ENCODE measurements at regions not wholly inside any gene's neighbourhood (a gene's known extent, or its start where the extent isn't known, plus 50 kb on each side); places are given as distances from the start of the nearest gene placed in this dataset.

DNA sequence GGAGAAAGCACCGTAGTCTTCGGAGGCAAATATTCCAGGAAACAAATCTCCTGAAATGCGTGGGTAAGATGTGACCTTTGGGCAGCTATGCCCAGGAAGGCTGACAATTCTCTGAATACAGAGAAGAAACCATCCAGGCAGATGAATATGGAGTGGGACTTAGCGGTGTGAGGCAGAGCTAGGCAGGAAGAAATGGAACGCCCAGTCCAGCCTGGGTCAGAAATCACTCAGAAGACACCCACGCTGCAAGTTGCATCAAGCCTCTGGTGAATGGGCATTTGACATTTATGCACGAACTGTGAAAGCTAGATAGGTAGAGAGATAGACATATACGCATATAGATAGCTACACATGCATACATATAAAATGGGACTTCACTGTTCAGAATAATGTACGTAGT lies 498.5 kb downstream of the QKI start:
- DNase-seq (ENCODE audit: low read depth), result no peak

DNA sequence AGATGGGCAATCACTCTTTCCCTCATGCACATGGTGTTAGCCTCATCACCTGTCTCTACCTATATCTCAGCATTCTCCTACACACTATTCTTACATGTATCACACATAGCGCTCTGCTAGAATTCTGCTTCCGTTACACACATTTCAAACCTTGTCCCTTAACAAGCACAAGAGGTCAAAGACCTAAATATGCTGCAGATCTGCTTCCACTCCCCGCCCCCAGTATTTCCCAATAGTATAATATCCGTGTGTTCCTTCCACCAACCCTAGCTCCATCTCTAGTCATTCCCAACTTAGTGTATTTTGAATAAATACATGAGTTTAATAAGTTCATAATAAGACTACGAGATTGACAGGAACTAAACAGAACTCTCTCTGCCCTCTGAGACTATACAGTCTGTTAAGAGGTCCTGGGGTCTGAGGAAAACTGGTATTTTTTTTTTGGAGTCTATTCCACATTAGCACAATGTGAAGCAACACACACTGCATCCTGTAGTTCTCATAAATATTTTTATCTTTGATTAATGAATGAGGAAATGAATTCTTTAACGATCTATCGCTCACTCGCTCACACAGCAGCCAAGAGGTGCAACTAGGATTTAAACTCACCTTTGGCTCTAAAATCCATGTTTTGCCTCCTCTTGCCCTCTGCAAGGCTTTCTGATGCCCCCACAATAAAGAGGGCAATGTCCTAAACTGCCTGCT lies 491.6 kb downstream of the QKI start:
- DNase-seq (ENCODE audit: low read depth), result no peak

DNA sequence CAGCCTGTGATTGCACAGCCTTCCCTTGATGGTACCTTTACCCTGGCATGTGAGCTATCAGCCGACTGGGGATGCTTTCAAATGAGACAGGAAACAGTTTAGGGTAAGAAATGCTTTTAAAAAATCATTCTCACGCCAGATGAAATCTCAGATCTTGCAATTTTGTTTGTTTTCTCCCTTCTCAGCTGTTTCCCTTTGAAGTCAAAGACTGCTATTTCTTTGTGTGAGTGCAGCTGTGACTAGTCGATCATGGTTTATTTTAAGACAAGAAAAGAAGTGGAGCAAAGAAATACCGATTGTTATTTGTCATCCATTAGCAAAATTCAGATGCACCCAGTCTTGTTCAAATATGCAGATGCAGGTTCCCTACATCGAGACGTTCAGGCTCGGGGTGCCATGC lies 489.7 kb downstream of the QKI start:
- no peak for DNase-seq (ENCODE audit: low read depth)

DNA sequence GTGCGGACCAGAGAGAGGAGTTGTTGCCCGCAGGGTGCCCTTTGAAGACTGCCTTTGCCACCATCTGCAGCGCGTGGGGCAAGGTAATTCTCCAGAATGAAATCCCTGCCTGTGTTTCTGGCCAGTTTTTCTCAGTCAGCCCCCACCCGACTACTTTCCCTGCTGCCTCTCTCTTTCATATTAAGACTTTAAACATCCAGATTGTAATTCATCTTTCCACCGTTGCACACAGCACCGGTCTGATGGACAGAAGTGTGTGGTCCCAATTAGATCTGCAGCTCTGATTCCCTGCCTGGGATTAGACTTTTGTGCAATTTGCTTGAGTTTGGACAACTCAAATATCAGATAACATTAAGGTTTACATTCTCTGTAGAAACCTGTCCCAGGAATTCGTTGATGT lies 489.0 kb downstream of the QKI start:
- DNase-seq (ENCODE audit: low read depth), result no peak

DNA sequence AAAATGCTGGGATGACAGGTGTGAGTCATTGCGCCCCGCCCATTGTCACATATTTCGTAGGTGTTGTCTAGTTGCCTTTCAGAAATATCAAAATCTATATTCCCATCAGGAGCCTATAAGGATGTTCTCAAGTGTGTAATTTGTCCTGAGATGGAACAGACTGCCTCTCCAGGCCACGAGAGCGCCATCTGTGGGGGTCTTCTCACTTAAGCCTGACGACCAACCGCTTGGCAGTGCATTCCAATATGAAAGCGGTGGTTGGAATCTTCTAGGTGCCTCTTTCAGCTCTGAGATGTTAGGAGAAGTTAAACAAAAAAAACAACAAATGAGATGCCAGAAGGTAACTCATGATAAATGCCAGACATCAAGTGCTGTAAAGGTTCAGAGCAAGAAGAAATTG lies 488.5 kb downstream of the QKI start:
- no peak for DNase-seq (ENCODE audit: low read depth)

DNA sequence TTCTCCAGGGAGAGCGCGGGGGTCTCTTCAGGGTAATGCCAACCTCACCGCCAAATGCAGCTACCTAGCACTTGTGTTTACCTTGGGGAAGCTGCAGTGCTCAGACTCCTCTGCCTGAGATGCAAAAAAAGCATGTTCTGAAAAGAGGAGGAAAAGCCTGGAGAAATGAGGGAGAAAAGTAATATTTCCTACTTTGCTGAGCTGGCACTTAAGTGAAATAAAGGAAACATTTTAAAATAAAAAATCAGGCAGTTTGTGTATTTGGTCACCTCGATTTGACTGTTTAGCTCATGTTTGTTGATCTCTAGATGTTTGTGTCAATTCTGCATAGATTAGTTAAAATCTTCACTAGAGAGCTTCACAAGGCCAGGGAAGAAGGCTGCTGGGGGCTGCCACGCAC lies 487.2 kb downstream of the QKI start:
- DNase-seq (ENCODE audit: low read depth), result no peak

DNA sequence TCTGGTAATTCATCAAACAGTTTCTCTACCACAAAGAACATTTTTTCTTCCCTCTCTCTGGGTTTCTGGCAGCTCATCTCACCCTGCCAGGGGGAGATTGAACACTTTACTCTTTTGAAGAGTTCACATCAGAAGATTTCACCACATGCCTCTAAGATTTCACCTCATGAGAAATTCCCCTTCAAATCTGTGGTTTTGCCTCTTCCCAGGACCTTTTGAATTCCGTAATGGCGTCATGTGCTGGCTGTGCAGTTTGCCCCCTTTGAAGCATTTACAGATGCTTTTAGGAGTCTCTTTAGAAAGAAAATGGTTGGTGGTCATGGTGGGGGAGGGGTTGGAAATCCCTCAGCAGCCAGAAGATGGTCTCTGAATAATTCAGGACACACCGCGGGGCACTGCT lies 486.1 kb downstream of the QKI start:
- DNase-seq (ENCODE audit: low read depth), result no peak

DNA sequence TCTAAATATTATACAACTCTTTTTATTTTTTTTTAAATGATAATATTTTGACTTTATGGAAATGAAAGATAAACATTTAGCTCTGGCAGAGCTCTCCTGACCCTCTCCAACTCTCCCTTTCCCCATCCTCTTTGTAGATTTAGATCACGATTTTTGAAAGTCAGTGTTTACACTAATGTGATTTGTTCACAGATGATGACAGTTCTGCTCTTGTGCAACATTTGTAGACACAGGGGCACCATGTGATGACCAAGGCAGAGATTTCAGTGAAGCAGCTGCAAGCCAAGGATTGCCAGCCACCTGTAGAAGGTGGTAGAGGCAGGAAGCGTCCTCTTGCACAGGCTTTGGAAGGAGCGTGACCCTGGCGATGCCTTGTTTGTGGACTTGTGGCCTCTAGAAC lies 483.2 kb downstream of the QKI start:
- DNase-seq (ENCODE audit: low read depth), result no peak

DNA sequence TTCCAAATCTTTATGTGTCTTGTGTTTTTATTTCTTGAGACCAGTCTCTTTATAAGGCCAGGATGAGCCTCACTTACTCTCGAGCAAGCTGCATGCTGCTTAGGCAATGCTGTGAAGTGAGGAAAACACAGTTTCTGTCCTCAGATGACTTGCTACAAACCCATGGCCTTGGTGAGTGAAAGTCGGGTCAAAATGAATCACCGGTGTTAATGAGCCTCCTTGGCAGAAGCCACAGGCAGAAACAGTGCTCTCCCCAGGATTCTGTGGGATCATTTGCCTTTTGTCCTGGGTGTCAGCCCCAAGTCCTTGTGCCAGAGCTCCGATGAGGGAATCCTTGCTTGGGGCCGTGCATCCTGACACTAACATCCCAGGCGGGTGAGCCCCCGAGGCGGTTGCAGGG lies 482.5 kb downstream of the QKI start:
- no peak for DNase-seq (ENCODE audit: low read depth)

DNA sequence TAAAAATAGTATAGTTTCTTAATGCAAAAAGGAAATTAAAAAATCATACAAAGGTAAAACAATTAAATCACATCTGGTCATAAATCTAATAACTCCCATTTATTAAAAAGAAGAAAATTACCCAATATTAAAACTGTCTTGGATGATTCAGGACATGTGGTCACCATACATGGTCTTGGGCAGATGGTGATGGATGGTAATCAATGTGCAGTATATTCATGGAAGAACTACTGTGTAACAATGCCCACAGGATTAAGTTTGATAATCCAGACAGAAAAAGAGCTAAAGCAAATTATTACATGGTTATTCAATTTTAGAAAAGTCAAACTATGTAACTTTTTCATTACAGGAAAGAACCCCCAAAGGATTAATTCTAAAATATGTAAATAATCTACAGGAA lies 480.6 kb downstream of the QKI start:
- DNase-seq (ENCODE audit: low read depth), result no peak

DNA sequence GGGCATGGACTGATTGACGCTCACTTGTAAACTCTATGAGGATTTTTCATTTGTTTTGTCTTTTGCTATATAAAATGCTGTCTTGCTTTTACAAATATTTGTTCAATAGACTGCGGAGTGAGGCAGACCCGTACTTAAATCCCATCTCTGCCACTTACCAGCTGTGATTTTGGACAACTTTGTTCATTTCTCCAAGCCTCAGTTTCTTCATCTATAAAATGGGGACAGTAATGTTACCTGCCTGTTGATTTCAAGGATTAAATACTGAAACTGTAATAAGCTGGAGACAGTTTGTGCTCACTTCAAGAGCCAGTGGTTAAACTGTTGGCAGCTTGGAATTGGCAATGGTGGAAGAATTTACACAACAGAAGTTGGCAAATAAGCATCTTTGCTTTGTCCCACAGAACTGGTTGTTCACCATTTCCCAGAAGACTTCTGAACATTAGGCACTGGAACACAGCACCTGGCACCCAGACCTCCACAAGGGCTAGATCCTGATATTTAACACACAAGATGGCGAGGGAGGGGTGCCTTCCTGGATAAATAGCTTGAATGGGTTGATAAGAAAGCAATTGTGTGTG lies 479.2 kb downstream of the QKI start:
- no peak for DNase-seq (ENCODE audit: low read depth)

DNA sequence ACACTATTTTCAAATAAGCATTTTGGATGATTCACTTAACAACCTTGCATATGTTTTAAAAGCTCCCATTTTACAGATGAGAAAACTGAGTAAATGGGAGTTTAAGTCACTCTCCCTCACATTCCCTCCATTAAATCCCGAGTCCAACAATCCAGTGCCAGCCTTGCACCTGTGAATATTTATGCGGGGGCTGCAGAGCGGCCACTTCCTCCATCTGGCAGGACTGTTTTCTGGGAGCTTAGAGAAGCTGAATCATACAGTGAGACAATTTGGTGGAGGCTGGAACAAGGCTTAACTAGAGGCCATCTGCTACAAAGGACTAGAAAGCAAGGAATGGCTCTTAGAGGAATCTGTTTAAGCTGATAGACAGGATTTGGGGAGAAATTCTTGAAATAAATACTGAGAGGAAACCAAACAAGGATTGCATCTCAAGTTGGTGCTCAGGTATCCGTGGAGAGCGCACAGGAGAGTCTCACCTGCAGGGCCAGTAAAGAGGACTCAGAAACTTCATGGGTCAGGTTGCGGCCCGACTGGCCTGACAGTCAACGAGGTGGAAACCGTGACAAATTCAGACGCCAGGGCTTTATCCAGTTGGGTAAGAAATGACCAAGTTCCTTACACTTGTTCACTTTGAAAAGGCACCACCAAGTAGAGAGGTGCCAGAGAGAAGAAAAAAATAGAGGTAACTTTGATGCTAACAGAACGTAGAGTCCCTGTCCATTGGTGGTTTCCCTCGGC lies 478.5 kb downstream of the QKI start:
- DNase-seq (ENCODE audit: low read depth), result no peak

DNA sequence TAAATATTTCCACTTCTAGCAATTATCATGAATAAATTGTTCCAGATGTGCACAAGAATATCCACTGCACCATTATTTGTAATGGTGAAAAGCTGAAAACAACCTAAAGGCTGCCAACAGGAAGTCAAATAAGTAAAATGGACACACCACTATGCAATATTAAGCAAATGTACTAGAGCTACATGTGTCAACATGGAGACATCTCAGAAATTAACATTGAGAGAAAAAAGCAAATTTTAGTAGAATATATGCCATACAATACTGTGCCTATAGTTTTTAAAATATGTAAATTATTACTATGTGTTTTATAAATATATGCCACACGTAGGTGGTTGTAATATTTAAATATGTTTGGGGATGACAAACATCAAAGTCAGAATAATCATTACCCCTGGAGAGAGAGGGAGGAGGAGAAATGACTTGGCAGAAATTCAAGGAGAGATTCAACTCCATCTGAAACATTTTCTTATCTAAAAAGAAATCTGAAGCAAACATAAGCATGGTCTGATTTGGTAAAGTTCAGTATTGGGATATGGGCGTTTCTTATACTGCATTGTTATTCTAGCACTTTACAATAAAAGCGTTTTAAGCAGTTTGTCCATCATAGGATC lies 475.5 kb downstream of the QKI start:
- DNase-seq (ENCODE audit: low read depth), result no peak

DNA sequence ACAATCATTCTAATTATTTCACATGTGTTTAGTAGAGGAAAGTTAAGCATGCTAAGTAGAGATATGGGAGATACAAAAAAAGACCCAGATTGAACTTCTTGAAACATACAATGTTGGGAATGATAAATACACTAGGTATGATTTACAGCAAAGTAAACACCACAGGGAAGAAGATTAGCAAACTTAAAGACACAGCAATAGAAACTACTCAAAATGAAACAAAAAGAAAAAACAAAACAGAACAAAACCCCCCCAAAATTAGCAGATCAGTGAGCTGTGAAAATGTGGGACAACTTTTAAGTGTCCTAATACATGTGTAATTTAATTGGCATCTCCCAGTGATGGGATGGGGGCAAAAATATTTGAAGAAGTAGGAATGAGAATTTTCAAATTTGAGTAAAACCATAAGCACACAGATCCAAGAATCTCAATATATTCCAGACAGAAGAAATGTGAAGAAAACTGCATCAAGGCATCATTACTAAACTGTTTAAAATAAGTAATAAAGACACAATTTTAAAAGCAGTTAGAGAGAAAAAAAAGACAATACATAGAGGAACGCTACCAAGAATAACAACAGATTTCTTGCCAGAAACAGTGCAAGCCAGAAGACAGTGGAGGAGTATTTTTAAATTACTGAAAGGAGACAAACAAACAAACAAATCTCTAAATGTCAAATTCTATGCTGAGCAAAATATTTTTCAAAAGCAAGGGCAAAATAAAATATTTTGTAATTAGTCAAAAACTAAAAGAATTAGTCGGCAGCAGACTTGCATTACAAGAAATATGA lies 473.7 kb downstream of the QKI start:
- DNase-seq (ENCODE audit: low read depth), result no peak

DNA sequence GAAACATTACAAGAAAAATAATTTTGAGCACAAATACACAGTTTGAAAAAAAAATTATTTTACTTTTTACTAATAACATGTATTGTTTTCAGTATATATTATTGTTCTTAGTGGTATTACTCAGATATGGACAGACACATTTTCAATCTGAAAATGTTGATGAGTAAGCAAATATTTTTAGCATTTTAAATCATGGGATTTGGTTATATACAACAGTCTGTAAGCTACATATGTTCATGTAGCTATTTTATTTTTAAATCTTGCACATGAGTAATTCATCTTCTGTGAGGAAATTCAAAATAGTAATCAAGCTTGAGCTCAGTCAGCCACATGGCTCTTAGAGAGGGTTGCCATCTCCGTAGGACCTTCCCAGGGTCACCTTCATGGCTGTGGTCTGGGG lies 471.9 kb downstream of the QKI start:
- DNase-seq (ENCODE audit: low read depth), result no peak

DNA sequence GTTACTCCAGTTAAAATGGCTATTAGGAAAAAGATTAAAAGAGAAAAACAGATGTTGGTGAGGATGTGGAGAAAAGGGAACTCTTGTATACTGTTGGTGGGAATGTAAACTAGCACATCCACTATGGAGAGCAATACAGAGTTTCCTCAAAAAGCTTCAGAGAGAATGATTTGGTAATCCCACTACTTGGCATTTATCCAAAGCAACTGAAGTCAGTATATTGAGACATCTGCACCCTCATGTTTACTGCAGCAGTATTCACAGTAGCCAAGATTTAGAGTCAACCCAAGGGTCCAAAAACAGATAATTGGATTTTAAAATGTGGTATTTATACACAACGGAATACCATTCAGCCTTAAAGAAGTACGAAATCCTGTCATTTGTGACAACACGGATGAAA lies 469.5 kb downstream of the QKI start:
- no peak for DNase-seq (ENCODE audit: low read depth)

DNA sequence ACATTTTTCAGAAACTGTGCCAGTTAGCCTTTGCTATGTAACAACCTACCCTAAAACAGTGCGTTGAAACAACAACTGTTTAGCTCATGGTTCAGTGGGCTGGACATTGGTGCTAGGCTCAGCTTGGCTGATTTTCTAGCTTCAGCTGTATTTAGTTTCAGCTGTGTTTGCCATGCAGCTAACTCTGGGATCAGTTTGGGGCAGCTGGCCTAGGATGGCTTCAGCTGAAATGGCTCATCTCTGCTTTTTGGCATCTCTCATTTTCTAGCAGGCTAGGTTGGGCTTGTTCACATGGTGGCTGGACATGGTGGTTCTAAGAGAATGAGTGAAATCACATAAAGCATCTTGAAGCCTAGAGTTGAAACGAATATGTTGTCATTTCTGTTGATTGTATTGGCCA lies 464.2 kb downstream of the QKI start:
- DNase-seq (ENCODE audit: low read depth), result no peak

DNA sequence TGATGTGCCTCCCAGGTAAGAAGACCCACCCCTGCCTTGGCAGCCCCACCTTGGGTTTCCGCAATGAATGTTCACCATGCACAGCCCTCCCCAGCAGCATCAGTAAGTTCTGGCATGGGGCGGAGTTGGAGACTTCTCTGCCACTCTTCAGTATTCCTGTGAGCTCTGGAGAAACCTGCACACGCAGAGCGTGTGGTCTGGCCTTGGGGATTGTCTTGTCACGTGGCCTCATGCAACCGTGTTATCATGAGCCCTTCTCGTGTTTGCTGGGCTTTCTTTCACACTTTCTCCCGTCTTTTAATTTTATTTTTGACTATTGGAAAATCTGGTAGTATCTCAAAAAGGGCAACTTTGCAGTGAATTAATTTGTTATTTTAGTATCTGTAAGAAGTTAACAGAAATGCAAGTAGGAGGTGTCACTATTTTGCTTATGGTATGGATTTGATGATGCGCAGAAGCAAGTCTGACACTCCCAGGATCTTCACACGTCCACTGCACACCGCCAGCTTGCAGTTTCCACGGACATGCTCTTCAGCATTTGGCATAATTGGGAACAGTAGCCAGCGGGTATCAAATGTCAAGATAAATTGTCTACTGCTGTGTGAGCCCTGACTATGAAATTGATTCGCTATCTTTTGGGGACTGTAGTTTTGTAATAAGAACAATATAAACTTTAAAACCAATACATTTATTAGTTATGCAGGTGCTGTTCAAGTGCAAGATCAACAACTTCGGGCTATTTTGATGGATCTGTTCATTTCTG lies 463.5 kb downstream of the QKI start:
- DNase-seq (ENCODE audit: low read depth), result no peak

DNA sequence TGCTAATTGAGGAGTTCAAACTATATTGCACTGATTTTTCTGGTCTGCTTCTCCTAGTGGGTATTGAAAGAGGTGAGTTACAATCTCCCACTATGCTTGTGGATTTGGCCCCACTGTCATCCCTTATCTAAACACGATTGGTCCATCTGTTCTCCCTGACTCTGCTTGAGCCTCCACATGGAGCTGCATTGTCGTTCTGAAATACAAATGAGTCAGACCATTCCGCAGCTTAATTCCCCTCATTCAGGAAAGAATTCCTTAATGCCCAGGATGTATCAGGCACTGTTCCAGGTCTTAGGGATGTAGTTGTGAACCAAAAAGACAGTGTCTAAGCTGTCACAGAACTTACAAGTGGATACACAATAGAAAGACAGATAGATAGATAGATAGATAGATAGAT lies 461.9 kb downstream of the QKI start:
- no peak for DNase-seq (ENCODE audit: low read depth)

DNA sequence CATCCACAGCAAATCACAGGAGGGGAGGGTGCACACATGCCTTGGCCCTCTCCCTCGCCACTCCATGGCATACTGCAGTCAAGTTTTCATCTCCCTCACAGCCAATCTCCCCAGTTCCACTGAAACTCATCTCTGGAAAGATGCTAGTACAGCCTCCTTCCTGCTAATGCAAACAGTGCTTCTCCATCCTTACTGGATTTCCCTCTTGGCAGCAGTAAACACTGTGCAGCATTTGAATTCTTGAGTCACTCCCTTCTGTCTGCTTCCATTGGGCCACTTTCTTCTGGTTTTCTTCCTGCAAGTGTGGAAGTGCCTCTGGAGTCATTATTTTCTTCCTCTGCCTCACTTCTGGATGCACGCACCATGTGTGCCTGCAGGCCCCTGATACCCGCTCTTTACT lies 460.3 kb downstream of the QKI start:
- no peak for DNase-seq (ENCODE audit: low read depth)

DNA sequence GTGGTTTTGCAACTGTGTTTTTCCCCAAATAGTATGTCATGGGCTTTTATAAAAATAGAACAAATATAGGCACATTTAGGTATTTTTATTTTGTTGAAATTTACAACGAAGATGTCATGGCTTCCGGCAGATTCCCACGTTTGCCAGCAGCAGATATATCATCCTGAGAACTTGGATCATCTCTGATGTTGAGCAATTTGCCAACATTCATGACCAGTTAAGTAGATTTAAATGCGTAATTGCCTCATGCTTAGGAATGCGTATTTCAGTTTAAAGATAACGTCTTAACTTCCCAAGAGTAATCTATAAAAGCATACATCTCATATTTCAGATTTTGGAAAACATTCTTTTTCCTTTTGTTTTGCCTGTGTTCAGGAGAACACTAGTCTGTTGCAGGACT lies 457.8 kb downstream of the QKI start:
- no peak for DNase-seq (ENCODE audit: low read depth)

DNA sequence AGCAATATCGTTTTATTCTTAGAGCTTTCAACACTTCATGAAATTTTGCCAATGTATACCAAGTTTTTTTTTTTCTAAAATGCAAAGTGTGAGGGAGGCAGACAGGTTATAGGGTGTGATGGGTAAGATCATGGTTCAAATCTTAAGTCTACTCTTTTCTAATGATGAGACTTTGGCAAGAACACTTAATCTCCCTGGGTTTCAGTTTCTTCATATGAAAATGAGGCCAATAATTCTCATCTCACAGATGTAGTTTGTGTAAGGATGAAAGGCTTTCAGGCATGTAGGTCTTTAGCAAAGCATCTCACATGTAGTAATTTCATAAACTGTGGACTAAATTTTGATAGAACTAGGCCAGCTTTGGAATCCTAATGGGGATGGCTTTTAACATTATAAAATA lies 457.1 kb downstream of the QKI start:
- no peak for DNase-seq (ENCODE audit: low read depth)
